ENCODE measurements at regions not wholly inside any gene's neighbourhood (a gene's known extent, or its start where the extent isn't known, plus 50 kb on each side); places are given as distances from the start of the nearest gene placed in this dataset.
A peak's percentile ranks its signal among the peaks of the same experiment; 100 is the strongest.

GRCh38 chr15:66932634-66933024 lies 132.8 kb upstream of the SMAD3 start:
- H3K9me3 ChIP-seq (ENCODE audit: control insufficient read depth, low read depth, low read length), result peaks cover 7% of the 10 kb centered on the region
- H3K4me3 ChIP-seq (ENCODE audit: low read length), result no peak overlapping the region
- no peaks in the 10 kb centered on the region for H3K36me3 ChIP-seq (ENCODE audit: control insufficient read depth, insufficient read depth, low read length)
- no peak for DNase-seq
- no CpG with 5 or more reads among the region's 6 CpGs for WGBS (ENCODE audit: insufficient coverage, low lambda C conversion rate)
- peaks cover 33% of the 10 kb centered on the region for H3K4me1 ChIP-seq (ENCODE audit: control insufficient read depth, insufficient read depth, low read length)
- no peaks in the 10 kb centered on the region for H3K27me3 ChIP-seq (ENCODE audit: control insufficient read depth, insufficient read depth, low read length)
- no peak overlapping the region for H3K27ac ChIP-seq (ENCODE audit: low read length)

GRCh38 chr15:66933932-66934867 lies 131.2 kb upstream of the SMAD3 start:
- H3K27ac ChIP-seq (ENCODE audit: low read length), result no peak overlapping the region
- peaks cover 7% of the 10 kb centered on the region for H3K9me3 ChIP-seq (ENCODE audit: control insufficient read depth, low read depth, low read length)
- no peaks in the 10 kb centered on the region for H3K27me3 ChIP-seq (ENCODE audit: control insufficient read depth, insufficient read depth, low read length)
- peaks cover 27% of the 10 kb centered on the region for H3K4me1 ChIP-seq (ENCODE audit: control insufficient read depth, insufficient read depth, low read length)
- WGBS (ENCODE audit: insufficient coverage, low lambda C conversion rate), result no CpG with 5 or more reads among the region's 8 CpGs
- no peak for DNase-seq
- H3K36me3 ChIP-seq (ENCODE audit: control insufficient read depth, insufficient read depth, low read length), result no peaks in the 10 kb centered on the region
- H3K4me3 ChIP-seq (ENCODE audit: low read length), result no peak overlapping the region

- Histone ChIP-seq H3K27ac (ENCODE audit: low read length) (no peak overlapping the region), H3K36me3 (ENCODE audit: control insufficient read depth, insufficient read depth, low read length) (no peaks in the 10 kb centered on the region), H3K27me3 (ENCODE audit: control insufficient read depth, insufficient read depth, low read length) (no peaks in the 10 kb centered on the region), H3K4me1 (ENCODE audit: control insufficient read depth, insufficient read depth, low read length) (peaks cover 22% of the 10 kb centered on the region), H3K4me3 (ENCODE audit: low read length) (no peak overlapping the region), H3K9me3 (ENCODE audit: control insufficient read depth, low read depth, low read length) (peaks cover 7% of the 10 kb centered on the region)
- DNase-seq, result no peak
- WGBS (ENCODE audit: insufficient coverage, low lambda C conversion rate), result no CpG with 5 or more reads among the region's 3 CpGs
These were observed 130.4 kb upstream of the SMAD3 start for GRCh38 chr15:66934868-66935520.

- H3K9me3 ChIP-seq (ENCODE audit: control insufficient read depth, low read depth, low read length), result peaks cover 7% of the 10 kb centered on the region
- H3K27ac ChIP-seq (ENCODE audit: low read length), result no peak overlapping the region
- DNase-seq, result no peak
- WGBS (ENCODE audit: insufficient coverage, low lambda C conversion rate), result 100% methylated on average over 3 of the region's 7 CpGs
- peaks cover 15% of the 10 kb centered on the region for H3K4me1 ChIP-seq (ENCODE audit: control insufficient read depth, insufficient read depth, low read length)
- no peaks in the 10 kb centered on the region for H3K36me3 ChIP-seq (ENCODE audit: control insufficient read depth, insufficient read depth, low read length)
- H3K27me3 ChIP-seq (ENCODE audit: control insufficient read depth, insufficient read depth, low read length), result no peaks in the 10 kb centered on the region
- H3K4me3 ChIP-seq (ENCODE audit: low read length), result no peak overlapping the region
These were observed 129.7 kb upstream of the SMAD3 start for GRCh38 chr15:66935688-66936087.

GRCh38 chr15:66936109-66936860 lies 129.1 kb upstream of the SMAD3 start:
- no peak overlapping the region for H3K4me3 ChIP-seq (ENCODE audit: low read length)
- DNase-seq, result no peak
- peaks cover 7% of the 10 kb centered on the region for H3K9me3 ChIP-seq (ENCODE audit: control insufficient read depth, low read depth, low read length)
- no peaks in the 10 kb centered on the region for H3K36me3 ChIP-seq (ENCODE audit: control insufficient read depth, insufficient read depth, low read length)
- no peak overlapping the region for H3K27ac ChIP-seq (ENCODE audit: low read length)
- H3K27me3 ChIP-seq (ENCODE audit: control insufficient read depth, insufficient read depth, low read length), result no peaks in the 10 kb centered on the region
- no CpG with 5 or more reads among the region's 25 CpGs for WGBS (ENCODE audit: insufficient coverage, low lambda C conversion rate)
- H3K4me1 ChIP-seq (ENCODE audit: control insufficient read depth, insufficient read depth, low read length), result peaks cover 14% of the 10 kb centered on the region

- H3K27ac ChIP-seq (ENCODE audit: low read length), result no peak overlapping the region
- H3K9me3 ChIP-seq (ENCODE audit: control insufficient read depth, low read depth, low read length), result peaks cover 7% of the 10 kb centered on the region
- no CpG with 5 or more reads among the region's 8 CpGs for WGBS (ENCODE audit: insufficient coverage, low lambda C conversion rate)
- no peaks in the 10 kb centered on the region for H3K36me3 ChIP-seq (ENCODE audit: control insufficient read depth, insufficient read depth, low read length)
- peaks cover 6% of the 10 kb centered on the region for H3K4me1 ChIP-seq (ENCODE audit: control insufficient read depth, insufficient read depth, low read length)
- H3K27me3 ChIP-seq (ENCODE audit: control insufficient read depth, insufficient read depth, low read length), result no peaks in the 10 kb centered on the region
- H3K4me3 ChIP-seq (ENCODE audit: low read length), result no peak overlapping the region
- DNase-seq, result no peak
These were observed 128.4 kb upstream of the SMAD3 start for GRCh38 chr15:66936861-66937582.

- Histone ChIP-seq H3K4me1 (ENCODE audit: control insufficient read depth, insufficient read depth, low read length) (peaks cover under 1% of the 10 kb centered on the region), H3K4me3 (ENCODE audit: low read length) (no peak overlapping the region), H3K36me3 (ENCODE audit: control insufficient read depth, insufficient read depth, low read length) (no peaks in the 10 kb centered on the region), H3K27me3 (ENCODE audit: control insufficient read depth, insufficient read depth, low read length) (no peaks in the 10 kb centered on the region), H3K27ac (ENCODE audit: low read length) (no peak overlapping the region), H3K9me3 (ENCODE audit: control insufficient read depth, low read depth, low read length) (peaks cover 7% of the 10 kb centered on the region)
- DNase-seq, result no peak
- 100% methylated on average over 1 of the region's 3 CpGs for WGBS (ENCODE audit: insufficient coverage, low lambda C conversion rate)
These were observed 127.8 kb upstream of the SMAD3 start for GRCh38 chr15:66937588-66937987.

- no peaks in the 10 kb centered on the region for H3K27me3 ChIP-seq (ENCODE audit: control insufficient read depth, insufficient read depth, low read length)
- WGBS (ENCODE audit: insufficient coverage, low lambda C conversion rate), result no CpG with 5 or more reads among the region's 3 CpGs
- peak in 1 of 2 donors; percentile 37 for DNase-seq
These were observed 127.1 kb upstream of the SMAD3 start for GRCh38 chr15:66938114-66938830.

GRCh38 chr15:66939016-66939415 lies 126.4 kb upstream of the SMAD3 start:
- DNase-seq, result no peak
- H3K4me3 ChIP-seq (ENCODE audit: low read length), result no peak overlapping the region
- no peaks in the 10 kb centered on the region for H3K36me3 ChIP-seq (ENCODE audit: control insufficient read depth, insufficient read depth, low read length)
- WGBS (ENCODE audit: insufficient coverage, low lambda C conversion rate), result no CpG with 5 or more reads among the region's 3 CpGs
- peaks cover 7% of the 10 kb centered on the region for H3K4me1 ChIP-seq (ENCODE audit: control insufficient read depth, insufficient read depth, low read length)
- H3K27me3 ChIP-seq (ENCODE audit: control insufficient read depth, insufficient read depth, low read length), result no peaks in the 10 kb centered on the region
- peaks cover 5% of the 10 kb centered on the region for H3K9me3 ChIP-seq (ENCODE audit: control insufficient read depth, low read depth, low read length)
- H3K27ac ChIP-seq (ENCODE audit: low read length), result no peak overlapping the region

More at GRCh38 chr15:66938114-66938830, 127.1 kb upstream of the SMAD3 start:
- Histone ChIP-seq H3K27ac (ENCODE audit: low read length) (no peak overlapping the region), H3K9me3 (ENCODE audit: control insufficient read depth, low read depth, low read length) (peaks cover 7% of the 10 kb centered on the region), H3K4me3 (ENCODE audit: low read length) (no peak overlapping the region), H3K4me1 (ENCODE audit: control insufficient read depth, insufficient read depth, low read length) (no peaks in the 10 kb centered on the region), H3K36me3 (ENCODE audit: control insufficient read depth, insufficient read depth, low read length) (no peaks in the 10 kb centered on the region)

Data from large intestine (tissue), 3 donors.